H1 (cell line): ENCODE measurements at regions not wholly inside any gene's neighbourhood (a gene's known extent, or its start where the extent isn't known, plus 50 kb on each side); places are given as distances from the start of the nearest gene placed in this dataset.

ENCODE experiments used
- CTCF ChIA-PET: fragments of 300-600 bp; sonication (Branson Sonifier 250); formaldehyde crosslinking; loops from one replicate; lab custom pipeline; 2021; ENCODE audit not compliant: partially characterized antibody; lab: Charles Lee
- POLR2A ChIA-PET: fragments of 300-600 bp; sonication (Branson Sonifier 250); formaldehyde crosslinking; loops from one replicate; lab custom pipeline; 2021; ENCODE audit warnings: inconsistent platforms; ENCODE audit not compliant: partially characterized antibody; lab: Charles Lee
- DNase-seq, 2 experiments: peaks; one replicate each; pipeline versions ENCODE4 v3.0.0 to v3.0.0-alpha.2; 2010 to 2022; ENCODE audit warnings: low spot score in 2 of 2, low read depth in 1 of 2, mixed read lengths in 1 of 2
- FAIRE-seq: peaks from 2 replicates; lab custom pipeline; 2011; peaks lifted over from hg19 to GRCh38; lab: Jason Lieb, UNC
- H2AFZ ChIP-seq: 2 replicates; pipeline ENCODE4 v1.8.1; 2012; ENCODE audit warnings: low read length, inconsistent platforms
- H2AK5ac ChIP-seq: 2 replicates; pipeline ENCODE4 v1.6.1; 2013; ENCODE audit warnings: low read depth, low read length
- H2BK120ac ChIP-seq: replicated peaks from 2 replicates; pipeline ENCODE3; 2013; ENCODE audit warnings: low read depth, low read length, inconsistent platforms
- H2BK12ac ChIP-seq: 2 replicates; pipeline ENCODE4 v1.6.1; 2013; ENCODE audit warnings: low read depth, low read length
- H2BK15ac ChIP-seq: 2 replicates; pipeline ENCODE4 v1.6.1; 2013; ENCODE audit warnings: low read length
- H2BK20ac ChIP-seq: 2 replicates; pipeline ENCODE4 v1.6.1; 2013; ENCODE audit warnings: low read length
- H2BK5ac ChIP-seq: 2 replicates; pipeline ENCODE4 v1.6.1; 2013; ENCODE audit warnings: low read depth, low read length
- H3K14ac ChIP-seq: 2 replicates; pipeline ENCODE4 v1.6.1; 2013; ENCODE audit warnings: inconsistent platforms; ENCODE audit not compliant: insufficient read length
- H3K18ac ChIP-seq: 2 replicates; pipeline ENCODE4 v1.6.1; 2013; ENCODE audit warnings: low read length; ENCODE audit errors: extremely low read depth
- H3K23ac ChIP-seq: 2 replicates; pipeline ENCODE4 v1.6.1; 2013; ENCODE audit warnings: inconsistent platforms; ENCODE audit not compliant: insufficient read length
- H3K23me2 ChIP-seq: 2 replicates; pipeline ENCODE4 v1.6.1; 2013; ENCODE audit warnings: low read depth, low read length
- H3K27ac ChIP-seq: 2 replicates; pipeline ENCODE4 v1.6.1; 2011; ENCODE audit warnings: low read depth, low read length, inconsistent platforms
- H3K27me3 ChIP-seq, 4 experiments: replicated peaks in 1 of 4; 1 replicate in 1 of 4; 2 replicates in 3 of 4; pipeline versions ENCODE4 v1.6.1 to v1.8.1; 2011 to 2013; ENCODE audit warnings: low read length in 3 of 4, mild to moderate bottlenecking in 3 of 4, inconsistent platforms in 2 of 4, mixed read lengths in 2 of 4, moderate library complexity in 1 of 4; ENCODE audit not compliant: control insufficient read depth in 3 of 4, insufficient read depth in 3 of 4; ENCODE audit errors: extremely low read depth in 1 of 4
- H3K36me3 ChIP-seq, 4 experiments: 2 replicates each; pipeline versions ENCODE4 v1.6.1 to v1.8.1; 2011 to 2013; ENCODE audit warnings: mild to moderate bottlenecking in 4 of 4, low read length in 3 of 4, moderate library complexity in 2 of 4, control low read depth in 1 of 4, inconsistent platforms in 1 of 4; ENCODE audit not compliant: insufficient read depth in 4 of 4, control insufficient read depth in 2 of 4
- H3K4ac ChIP-seq: replicated peaks from 2 replicates; pipeline ENCODE3; 2013; ENCODE audit warnings: low read length, low read depth, mixed read lengths, inconsistent platforms; ENCODE audit not compliant: insufficient read length
- H3K4me1 ChIP-seq, 4 experiments: replicated peaks in 1 of 4; 1 replicate in 1 of 4; 2 replicates in 3 of 4; pipeline versions ENCODE4 v1.6.1 to v1.8.1; 2011 to 2013; ENCODE audit warnings: low read length in 3 of 4, inconsistent platforms in 2 of 4, mixed read lengths in 1 of 4; ENCODE audit not compliant: insufficient read depth in 4 of 4, control insufficient read depth in 3 of 4
- H3K4me2 ChIP-seq, 2 experiments: 2 replicates each; pipeline versions ENCODE4 v1.6.1 to v1.8.1; 2011 to 2013; ENCODE audit warnings: low read depth in 2 of 2, low read length in 2 of 2, control low read depth in 1 of 2, inconsistent platforms in 1 of 2, mild to moderate bottlenecking in 1 of 2; ENCODE audit not compliant: insufficient read depth in 1 of 2
- H3K4me3 ChIP-seq, 4 experiments: fragments of 200-600, 300-600 bp in 1 of 4; sonication (generic), shearing (Covaris generic), sonication (Bioruptor Twin) in 1 of 4; 2 replicates each; pipeline versions ENCODE4 v1.5.1 to v1.8.1; 2011 to 2016; ENCODE audit warnings: low read length in 4 of 4, low read depth in 3 of 4, control low read depth in 2 of 4, inconsistent platforms in 2 of 4, mild to moderate bottlenecking in 2 of 4, mixed read lengths in 1 of 4, moderate library complexity in 1 of 4; ENCODE audit not compliant: insufficient read depth in 2 of 4; ENCODE audit errors: extremely low read depth in 1 of 4
- H3K56ac ChIP-seq: replicated peaks from 2 replicates; pipeline ENCODE3; 2013; ENCODE audit warnings: low read depth, mild to moderate bottlenecking, mixed read lengths, low read length, inconsistent platforms; ENCODE audit not compliant: insufficient read length
- H3K79me1 ChIP-seq: 2 replicates; pipeline ENCODE4 v1.6.1; 2013; ENCODE audit warnings: low read depth, low read length, control low read depth
- H3K79me2 ChIP-seq, 2 experiments: 2 replicates each; pipeline versions ENCODE4 v1.6.1 to v1.8.1; 2012 to 2013; ENCODE audit warnings: low read length in 2 of 2, mild to moderate bottlenecking in 2 of 2, inconsistent platforms in 1 of 2; ENCODE audit not compliant: insufficient read depth in 2 of 2, control insufficient read depth in 1 of 2
- H3K9ac ChIP-seq, 4 experiments: replicated peaks in 1 of 4; 1 replicate in 1 of 4; 2 replicates in 3 of 4; pipeline versions ENCODE4 v1.6.1 to v1.8.1; 2011 to 2013; ENCODE audit warnings: low read depth in 3 of 4, low read length in 3 of 4, control low read depth in 2 of 4, mild to moderate bottlenecking in 2 of 4, moderate library complexity in 2 of 4, inconsistent platforms in 1 of 4; ENCODE audit errors: extremely low read depth in 1 of 4
- H3K9me3 ChIP-seq, 2 experiments: 2 replicates each; pipeline versions ENCODE4 v1.6.1 to v1.8.1; 2012 to 2013; ENCODE audit warnings: mild to moderate bottlenecking in 2 of 2, moderate library complexity in 2 of 2, control low read depth in 1 of 2, inconsistent platforms in 1 of 2, low read depth in 1 of 2, low read length in 1 of 2, mixed read lengths in 1 of 2; ENCODE audit not compliant: insufficient read depth in 2 of 2
- H4K20me1 ChIP-seq, 2 experiments: replicated peaks in 1 of 2; 2 replicates each; pipeline versions ENCODE3 to v1.8.1; 2011 to 2013; ENCODE audit warnings: inconsistent platforms in 2 of 2, low read length in 2 of 2, mild to moderate bottlenecking in 1 of 2; ENCODE audit not compliant: insufficient read depth in 2 of 2, control insufficient read depth in 1 of 2
- H4K5ac ChIP-seq: 2 replicates; pipeline ENCODE4 v1.6.1; 2013; ENCODE audit warnings: low read length, low read depth, mixed read lengths, inconsistent platforms; ENCODE audit not compliant: insufficient read length
- H4K8ac ChIP-seq: 2 replicates; pipeline ENCODE4 v1.8.0; 2013; ENCODE audit warnings: mild to moderate bottlenecking, moderate library complexity, low read length, inconsistent platforms; ENCODE audit not compliant: insufficient read depth; ENCODE audit errors: extremely low read depth
- H4K91ac ChIP-seq: replicated peaks from 2 replicates; pipeline ENCODE3; 2013; ENCODE audit warnings: low read length, mixed read lengths, inconsistent platforms; ENCODE audit not compliant: insufficient read length
- BCL11A ChIP-seq, 2 experiments: IDR thresholded peaks; one replicate each; pipeline ENCODE4 v1.6.1; 2011; ENCODE audit warnings: low read depth in 2 of 2, low read length in 2 of 2, mild to moderate bottlenecking in 2 of 2
- BRCA1 ChIP-seq: IDR thresholded peaks from 2 replicates; pipeline ENCODE4 v1.6.1; 2012; ENCODE audit warnings: low read depth, low read length, improper control_type of control experiment
- FOSL1 ChIP-seq: IDR thresholded peaks from 2 replicates; pipeline ENCODE4 v1.6.1; 2011; ENCODE audit warnings: mild to moderate bottlenecking, low read depth, low read length, moderate library complexity; ENCODE audit not compliant: insufficient read depth
- GABPA ChIP-seq: IDR thresholded peaks from 2 replicates; pipeline ENCODE4 v1.6.1; 2011; ENCODE audit warnings: mild to moderate bottlenecking, low read length, moderate library complexity, borderline replicate concordance; ENCODE audit not compliant: insufficient read depth
- JUND ChIP-seq: IDR thresholded peaks from 2 replicates; pipeline ENCODE4 v1.6.1; 2011; ENCODE audit warnings: mild to moderate bottlenecking, improper control_type of control experiment, low read length
- KDM1A ChIP-seq: fragments of 200-600, 300-600 bp; sonication (generic); IDR thresholded peaks from 2 replicates; pipeline ENCODE4 v1.7.1; 2016; ENCODE audit warnings: mild to moderate bottlenecking, low read length, borderline replicate concordance
- KDM4A ChIP-seq: IDR thresholded peaks from one replicate; pipeline ENCODE4 v1.7.1; 2012; ENCODE audit warnings: low read depth, mild to moderate bottlenecking, moderate library complexity, low read length, inconsistent platforms; ENCODE audit not compliant: severe bottlenecking
- MAFK ChIP-seq: IDR thresholded peaks from 2 replicates; pipeline ENCODE4 v1.6.1; 2012; ENCODE audit warnings: low read depth, mild to moderate bottlenecking, improper control_type of control experiment, low read length
- MAX ChIP-seq: IDR thresholded peaks from 2 replicates; pipeline ENCODE4 v1.6.1; 2012; ENCODE audit warnings: inconsistent platforms
- POLR2A ChIP-seq, 2 experiments: IDR thresholded peaks; 1 replicate in 1 of 2; 2 replicates in 1 of 2; pipeline ENCODE4 v1.6.1; 2011; ENCODE audit warnings: low read depth in 2 of 2, low read length in 2 of 2, mild to moderate bottlenecking in 2 of 2; ENCODE audit errors: control extremely low read depth in 1 of 2
- RNF2 ChIP-seq: fragments of 200-900, 300-1000 bp; sonication (generic); IDR thresholded peaks from 2 replicates; pipeline ENCODE4 v1.7.1; 2016; ENCODE audit warnings: borderline replicate concordance, low read depth, mild to moderate bottlenecking, antibody characterized with exemption, low read length; ENCODE audit not compliant: poor library complexity, severe bottlenecking; ENCODE audit errors: missing control alignments
- RXRA ChIP-seq: IDR thresholded peaks from 2 replicates; pipeline ENCODE4 v1.6.1; 2011; ENCODE audit warnings: low read depth, mild to moderate bottlenecking, low read length, moderate library complexity; ENCODE audit not compliant: insufficient read depth
- SAP30 ChIP-seq: fragments of 300-600 bp; sonication (generic); IDR thresholded peaks from 2 replicates; pipeline ENCODE4 v1.7.1; 2012; ENCODE audit warnings: low read length, moderate library complexity, mild to moderate bottlenecking, inconsistent platforms; ENCODE audit not compliant: insufficient read depth, insufficient replicate concordance
- WGBS, 2 experiments: shearing (Covaris generic) in 1 of 2; methylation state at CpG; one replicate each; pipeline versions ENCODE4 v1.1.6 to v1.1.7; 2013 to 2015; ENCODE audit warnings: low lambda C conversion rate in 2 of 2, mixed read lengths in 2 of 2, inconsistent platforms in 1 of 2, low coverage in 1 of 2, missing lambda C conversion rate in 1 of 2; ENCODE audit not compliant: insufficient replicate concordance in 2 of 2, insufficient coverage in 1 of 2, insufficient read length in 1 of 2; ENCODE audit errors: extremely low coverage in 1 of 2, missing lambda C conversion rate in 1 of 2; 5-methylcytosine and 5-hydroxymethylcytosine counted together

- H3K9me3 ChIP-seq = no peaks in the 10 kb centered on the region
- H4K91ac ChIP-seq = no peak overlapping the region
- H3K23me2 ChIP-seq = no peaks in the 10 kb centered on the region
- no peak overlapping the region for H3K4me2 ChIP-seq
- no peaks in the 10 kb centered on the region for H3K79me2 ChIP-seq
- DNase-seq (no peak), FAIRE-seq (no peak)
- H3K36me3 ChIP-seq = no peaks in the 10 kb centered on the region
- H3K56ac ChIP-seq = no peak overlapping the region
- no peaks in the 10 kb centered on the region for H3K4me1 ChIP-seq
- H2AFZ ChIP-seq = no peak overlapping the region
- ChIA-PET POLR2A (no interaction called here), CTCF (interaction anchor here (0.6 kb wide), 1 partner anchor 14 kb away, joined by 3 read pairs; no protein-coding TSS in a partner anchor)
- no peak overlapping the region for H3K27ac ChIP-seq
- H4K20me1 ChIP-seq = no peaks in the 10 kb centered on the region
- H3K27me3 ChIP-seq = no peaks in the 10 kb centered on the region
- no peak overlapping the region for H3K23ac ChIP-seq
- H2BK12ac ChIP-seq = no peak overlapping the region
- H2BK120ac ChIP-seq = no peak overlapping the region
- H3K4me3 ChIP-seq = no peak overlapping the region
- no peak overlapping the region for H4K5ac ChIP-seq
- H2AK5ac ChIP-seq = no peak overlapping the region
- no peak overlapping the region for H2BK20ac ChIP-seq
- H3K9ac ChIP-seq = no peak overlapping the region
- H3K18ac ChIP-seq = no peak overlapping the region
- WGBS, 2 experiments = 90% methylated on average over 3 of the region's 3 CpGs; no CpG with 5 or more reads in 1 of the 2 experiments
- H3K14ac ChIP-seq = no peak overlapping the region
- H3K79me1 ChIP-seq = no peaks in the 10 kb centered on the region
- no peak overlapping the region for H2BK5ac ChIP-seq
- no peak overlapping the region for H2BK15ac ChIP-seq
- H3K4ac ChIP-seq = no peak overlapping the region
- no peak overlapping the region for H4K8ac ChIP-seq
- TF ChIP-seq GABPA = no peak
- TF ChIP-seq FOSL1 = no peak
- TF ChIP-seq POLR2A (IDR thresholded peaks at IDR 0.05; ENCODE audit: control extremely low read depth in 1 of 2, low read depth in 2 of 2, low read length in 2 of 2) = no peak
- TF ChIP-seq MAFK = no peak
- TF ChIP-seq SAP30 = no peak
- TF ChIP-seq MAX = no peak
- no peak for TF ChIP-seq JUND
- TF ChIP-seq RXRA = no peak
- TF ChIP-seq KDM4A = no peak
- no peak for TF ChIP-seq BRCA1
- no peak for TF ChIP-seq BCL11A (IDR thresholded peaks at IDR 0.05; ENCODE audit: low read depth in 2 of 2, low read length in 2 of 2)
- no peak for TF ChIP-seq KDM1A
- TF ChIP-seq RNF2 = no peak
Observed at GRCh38 chr4:156523492-156523891, 448.1 kb downstream of the PDGFC start.
